GM12878 (cell line): ENCODE measurements at regions not wholly inside any gene's neighbourhood (a gene's known extent, or its start where the extent isn't known, plus 50 kb on each side); places are given as distances from the start of the nearest gene placed in this dataset.

Experiments used
- ATAC-seq: fragments of 200-7000 bp; cut with Tn5 transposase; 3 replicates; pipeline ENCODE4 v1.9.1; 2020; ENCODE audit warnings: mild to moderate bottlenecking, moderate library complexity
- BruUV-seq: library from RNA; stranded (reverse); fragments of 400-500 nt; replicated peaks from 2 replicates; lab custom pipeline; 2021; lab: Mats Ljungman, UMichigan
- CTCF ChIA-PET: fragments of 300-600 bp; sonication (Branson Sonifier 250); formaldehyde crosslinking; extraction: SDS; loops from one replicate; lab custom pipeline; 2021; ENCODE audit warnings: inconsistent platforms; lab: Yijun Ruan, JAX
- POLR2A ChIA-PET: fragments of 350-600 bp; formaldehyde crosslinking; extraction: SDS; loops from one replicate; lab custom pipeline; 2021; ENCODE audit warnings: inconsistent platforms; lab: Charles Lee
- RAD21 ChIA-PET: fragments of 300-600 bp; sonication (Branson Sonifier 250); formaldehyde crosslinking; loops from one replicate; lab custom pipeline; 2023; ENCODE audit warnings: antibody characterized with exemption; ENCODE audit not compliant: unreplicated experiment; lab: Charles Lee
- SMC1A ChIA-PET: fragments of 300-600 bp; sonication (Branson Sonifier 250); formaldehyde crosslinking; loops from one replicate; lab custom pipeline; 2023; ENCODE audit not compliant: unreplicated experiment, uncharacterized antibody; lab: Charles Lee
- DNase-seq: peaks from one replicate; pipeline ENCODE4 v3.0.0-alpha.2; 2011; ENCODE audit warnings: low read depth, low spot score
- FAIRE-seq: peaks from 3 replicates; lab custom pipeline; 2011; peaks lifted over from hg19 to GRCh38; lab: Jason Lieb, UNC
- H2AFZ ChIP-seq: 2 replicates; pipeline ENCODE4 v1.6.0; 2011; ENCODE audit warnings: low read depth, low read length, control low read depth; ENCODE audit not compliant: control insufficient read depth
- H3K27ac ChIP-seq: 2 replicates; pipeline ENCODE4 v1.5.1; 2011; ENCODE audit warnings: control low read depth; ENCODE audit not compliant: control insufficient read depth, insufficient read depth
- H3K27me3 ChIP-seq, 2 experiments: replicated peaks in 1 of 2; 2 replicates each; pipeline versions ENCODE4 v1.6.0 to v1.6.1; 2011; ENCODE audit warnings: low read length in 1 of 2; ENCODE audit not compliant: control insufficient read depth in 2 of 2, insufficient read depth in 2 of 2
- H3K36me3 ChIP-seq, 2 experiments: 2 replicates each; pipeline ENCODE4 v1.5.1; 2011; ENCODE audit warnings: low read length in 1 of 2; ENCODE audit not compliant: control insufficient read depth in 2 of 2, insufficient read depth in 2 of 2
- H3K4me1 ChIP-seq: 2 replicates; pipeline ENCODE4 v1.6.1; 2011; ENCODE audit warnings: mild to moderate bottlenecking, low read length, moderate library complexity, mixed read lengths; ENCODE audit not compliant: control insufficient read depth, insufficient read depth
- H3K4me2 ChIP-seq: 2 replicates; pipeline ENCODE4 v1.6.0; 2011; ENCODE audit warnings: control low read depth; ENCODE audit not compliant: control insufficient read depth, insufficient read depth
- H3K4me3 ChIP-seq: fragments of 200-600 bp; sonication (generic); 2 replicates; pipeline ENCODE4 v1.5.1; 2016
- H3K79me2 ChIP-seq: 2 replicates; pipeline ENCODE4 v1.6.0; 2011; ENCODE audit warnings: low read length; ENCODE audit not compliant: control insufficient read depth, insufficient read depth
- H3K9ac ChIP-seq: 2 replicates; pipeline ENCODE4 v1.8.0; 2011; ENCODE audit warnings: low read length, control low read depth, mixed read lengths; ENCODE audit not compliant: control insufficient read depth, insufficient read depth
- H3K9me3 ChIP-seq: replicated peaks from 3 replicates; pipeline ENCODE4 v1.5.1; 2011; ENCODE audit warnings: mild to moderate bottlenecking, low read length; ENCODE audit not compliant: control insufficient read depth, insufficient read depth
- H4K20me1 ChIP-seq: 2 replicates; pipeline ENCODE4 v1.6.0; 2011; ENCODE audit not compliant: control insufficient read depth, insufficient read depth
- CBFB ChIP-seq: IDR thresholded peaks from 2 replicates; pipeline ENCODE4 v1.6.1; 2016; ENCODE audit warnings: antibody characterized with exemption, low read depth
- CBX5 ChIP-seq: sonication (generic); IDR thresholded peaks from 2 replicates; pipeline ENCODE4 v1.6.1; 2016; ENCODE audit warnings: low read depth, moderate library complexity, mild to moderate bottlenecking, inconsistent platforms
- ETV6 ChIP-seq, 2 experiments: fragments of 450-650 bp in 1 of 2; IDR thresholded peaks in 1 of 2; conservative IDR thresholded peaks in 1 of 2; 2 replicates each; pipeline ENCODE4 v1.6.1; 2014; ENCODE audit warnings: antibody characterized with exemption in 1 of 2, borderline replicate concordance in 1 of 2, low read depth in 1 of 2, mild to moderate bottlenecking in 1 of 2, moderate library complexity in 1 of 2
- HDAC2 ChIP-seq: fragments of 200-600 bp; sonication (generic); IDR thresholded peaks from 2 replicates; pipeline ENCODE4 v1.6.1; 2017
- HDAC6 ChIP-seq: fragments of 200-600 bp; sonication (generic); IDR thresholded peaks from one replicate; pipeline ENCODE4 v1.8.0; 2017; ENCODE audit warnings: antibody characterized with exemption; ENCODE audit not compliant: unreplicated experiment
- IKZF1 ChIP-seq: fragments of 450-650 bp; conservative IDR thresholded peaks from 2 replicates; pipeline ENCODE4 v1.6.1; 2017; ENCODE audit warnings: antibody characterized with exemption, mild to moderate bottlenecking
- IRF5 ChIP-seq: fragments of 450-650 bp; IDR thresholded peaks from 2 replicates; pipeline ENCODE4 v1.6.1; 2017; ENCODE audit warnings: borderline replicate concordance
- KLF5 ChIP-seq: fragments of 450-650 bp; IDR thresholded peaks from 2 replicates; pipeline ENCODE4 v1.6.1; 2014; ENCODE audit warnings: mild to moderate bottlenecking; ENCODE audit not compliant: partially characterized antibody
- MTA3 ChIP-seq: IDR thresholded peaks from 2 replicates; pipeline ENCODE4 v1.6.1; 2012; ENCODE audit warnings: low read length, inconsistent platforms, borderline replicate concordance
- NFYB ChIP-seq: IDR thresholded peaks from 2 replicates; pipeline ENCODE4 v1.6.1; 2011; ENCODE audit warnings: low read depth, mild to moderate bottlenecking, low read length, improper control_type of control experiment, moderate library complexity; ENCODE audit not compliant: insufficient read depth
- PKNOX1 ChIP-seq: fragments of 450-650 bp; IDR thresholded peaks from 2 replicates; pipeline ENCODE4 v1.6.1; 2016; ENCODE audit warnings: mild to moderate bottlenecking
- POLR2AphosphoS5 ChIP-seq: IDR thresholded peaks from 2 replicates; pipeline ENCODE4 v1.6.1; 2011; ENCODE audit warnings: mild to moderate bottlenecking, low read length, inconsistent platforms
- SIN3A ChIP-seq: IDR thresholded peaks from 2 replicates; pipeline ENCODE4 v1.6.1; 2012; ENCODE audit warnings: low read depth, low read length, improper control_type of control experiment
- SREBF2 ChIP-seq: IDR thresholded peaks from 2 replicates; pipeline ENCODE4 v1.6.1; 2012; ENCODE audit warnings: mild to moderate bottlenecking, low read length
- WRNIP1 ChIP-seq: IDR thresholded peaks from 2 replicates; pipeline ENCODE4 v1.6.1; 2011; ENCODE audit warnings: low read depth, low read length, improper control_type of control experiment, borderline replicate concordance
- ZNF207 ChIP-seq: fragments of 450-650 bp; IDR thresholded peaks from 2 replicates; pipeline ENCODE4 v1.6.1; 2014; ENCODE audit warnings: antibody characterized with exemption, mild to moderate bottlenecking, borderline replicate concordance
- ZNF217 ChIP-seq: fragments of 450-650 bp; IDR thresholded peaks from 2 replicates; pipeline ENCODE4 v1.6.1; 2017; ENCODE audit warnings: antibody characterized with exemption, mild to moderate bottlenecking
- ZNF622 ChIP-seq: fragments of 450-650 bp; IDR thresholded peaks from 2 replicates; pipeline ENCODE4 v1.6.1; 2017; ENCODE audit warnings: mild to moderate bottlenecking, inconsistent platforms
- WGBS: methylation state at CpG from one replicate; pipeline ENCODE4 v1.1.6; 2016; ENCODE audit warnings: low lambda C conversion rate; ENCODE audit not compliant: insufficient replicate concordance, insufficient coverage; ENCODE audit errors: missing lambda C conversion rate; 5-methylcytosine and 5-hydroxymethylcytosine counted together
- in situ Hi-C: fragments of 300-500 bp; cut with MboI; formaldehyde crosslinking; loops from 9 replicates; pipeline ENCODE4 v1.14.3; 2018; ENCODE audit warnings: mixed read lengths
- intact Hi-C: fragments of 100-400 bp; cut with micrococcal nuclease; formaldehyde crosslinking; loops from one replicate; pipeline ENCODE4 v1.14.2; 2022; ENCODE audit not compliant: unreplicated experiment

GRCh38 chr18:65487569-65487968 lies 263.2 kb upstream of the CDH7 start:
- Histone ChIP-seq H3K79me2 (no peaks in the 10 kb centered on the region), H2AFZ (no peak overlapping the region), H3K9me3 (no peaks in the 10 kb centered on the region), H3K9ac (no peak overlapping the region), H4K20me1 (no peaks in the 10 kb centered on the region), H3K27ac (no peak overlapping the region), H3K4me2 (no peak overlapping the region), H3K27me3 (no peaks in the 10 kb centered on the region), H3K4me1 (no peaks in the 10 kb centered on the region), H3K4me3 (no peak overlapping the region), H3K36me3 (no peaks in the 10 kb centered on the region)
- ChIA-PET CTCF (interaction anchor here (0.7 kb wide), 1 partner anchor 796 kb away, joined by 3 read pairs; no protein-coding TSS in a partner anchor), POLR2A (no interaction called here), RAD21 (no interaction called here), SMC1A (no interaction called here)
- intact Hi-C loops: no loop called here
- in situ Hi-C loops: no loop called here
- BruUV-seq: no TSS peak
- no peak for FAIRE-seq
- ATAC-seq: no peak
- TF ChIP-seq ZNF207 (no peak), CBX5 (no peak), HDAC6 (no peak), ZNF622 (no peak), CBFB (no peak), KLF5 (no peak), IKZF1 (no peak), SREBF2 (no peak), WRNIP1 (no peak), ETV6 (conservative IDR thresholded peaks at IDR 0.05 in 1 of 2, IDR thresholded peaks at IDR 0.05 in 1 of 2; ENCODE audit: borderline replicate concordance in 1 of 2, low read depth in 1 of 2) (no peak), MTA3 (no peak), NFYB (no peak), ZNF217 (no peak), HDAC2 (no peak), SIN3A (no peak), POLR2AphosphoS5 (no peak), IRF5 (no peak), PKNOX1 (no peak)
- TF ChIP-seq, all 136 proteins: peak for 0
- no peak for DNase-seq
- 0% methylated on average over 2 of the region's 2 CpGs for WGBS
